TTC549 (cell line): ENCODE measurements at regions not wholly inside any gene's neighbourhood (a gene's known extent, or its start where the extent isn't known, plus 50 kb on each side); places are given as distances from the start of the nearest gene placed in this dataset.

ENCODE experiments used
- FAIRE-seq: peaks from 2 replicates; lab custom pipeline; 2012; peaks lifted over from hg19 to GRCh38; lab: Jason Lieb, UNC

DNA sequence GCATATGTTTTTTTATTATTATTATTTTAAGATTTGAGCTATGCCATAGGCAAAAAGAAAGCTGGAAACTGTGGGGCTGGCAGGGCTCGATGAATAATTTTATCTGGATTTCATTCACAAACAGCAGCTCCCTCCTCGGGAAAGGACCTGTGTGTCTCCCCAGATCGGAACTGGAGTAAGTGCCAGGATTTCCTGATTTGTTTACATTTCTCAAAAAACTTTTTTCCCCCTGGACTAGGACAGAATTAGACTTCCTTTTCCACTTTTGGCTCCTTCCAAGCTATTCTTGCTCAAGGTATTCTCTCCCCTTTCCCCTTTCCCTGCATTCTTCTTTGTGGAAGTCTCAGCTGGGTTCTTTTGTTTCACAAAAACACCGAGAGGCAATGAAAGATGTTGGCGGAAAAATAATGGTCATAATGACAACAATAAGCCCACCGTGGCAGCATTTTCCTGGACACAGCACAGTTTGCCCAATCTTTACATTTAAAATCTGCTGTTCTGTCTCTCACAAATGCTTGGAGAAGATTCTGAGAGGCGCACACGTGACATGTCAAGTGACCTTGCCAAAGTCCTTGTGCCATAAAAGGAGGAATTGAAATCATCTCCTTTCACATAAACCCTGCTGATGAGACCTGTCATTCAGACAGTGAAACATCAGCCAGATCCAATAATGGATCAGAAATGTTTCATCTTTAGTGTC is 85.8 kb upstream of the PREP start:
- peak; percentile 9 for FAIRE-seq

GRCh38 chr6:105487040-105487790 is 84.3 kb upstream of the PREP start:
- FAIRE-seq: no peak

GRCh38 chr6:105485456-105485855 is 82.6 kb upstream of the PREP start:
- peak; percentile 9 for FAIRE-seq

GRCh38 chr6:105484238-105485161 is 81.6 kb upstream of the PREP start:
- peak; percentile 77 for FAIRE-seq

GRCh38 chr6:105483492-105483891 is 80.6 kb upstream of the PREP start:
- FAIRE-seq: no peak

- peak; percentile 69 for FAIRE-seq
Measured at GRCh38 chr6:105482921-105483320, 80.0 kb upstream of the PREP start.

DNA sequence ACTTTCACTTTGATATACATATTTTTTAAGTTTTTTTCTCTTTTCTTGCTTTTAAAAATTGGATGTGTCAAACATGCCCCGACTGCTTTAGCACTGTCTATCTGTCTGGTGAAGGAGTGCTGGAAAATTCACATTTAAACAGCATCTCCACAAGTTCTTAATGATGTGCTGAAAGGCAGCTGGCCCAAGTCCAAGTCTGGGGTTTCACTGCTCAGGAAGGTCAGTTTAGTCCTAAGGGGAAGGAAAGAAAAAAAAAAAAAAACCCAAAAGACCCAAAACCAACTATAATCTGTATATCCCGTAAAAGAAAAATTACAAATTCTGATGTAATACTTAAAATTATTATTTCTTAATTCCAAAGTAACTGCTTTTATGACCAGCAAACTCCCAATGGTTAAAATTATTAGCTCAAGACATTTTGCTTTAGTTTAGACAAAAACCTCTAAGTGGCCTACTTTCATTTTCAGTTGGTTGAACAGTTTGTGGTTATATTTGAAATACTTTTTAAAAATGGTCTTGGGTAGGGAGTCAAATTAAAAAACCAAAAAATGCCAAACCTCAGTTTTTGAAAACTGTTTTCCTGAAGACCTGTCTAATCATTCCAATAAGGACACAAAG is 79.5 kb upstream of the PREP start:
- FAIRE-seq: peak; percentile 28

DNA sequence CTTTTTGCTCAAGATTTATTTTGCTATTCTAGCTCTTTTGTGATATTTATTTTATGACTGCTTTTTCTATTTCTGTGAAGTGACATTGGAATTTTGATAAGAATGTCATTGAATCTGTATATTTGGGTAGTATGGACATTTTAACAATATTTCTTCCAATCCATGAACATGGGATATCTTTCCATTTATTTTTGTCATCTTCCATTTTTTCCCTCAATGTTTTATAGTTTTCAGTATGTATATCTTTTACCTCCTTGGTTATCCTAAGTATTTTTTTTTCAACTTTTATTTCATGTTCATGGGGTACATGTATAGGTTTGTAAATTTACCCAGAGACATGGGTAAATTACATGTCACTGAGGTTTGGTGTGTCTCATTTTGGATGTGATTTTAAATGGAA is 74.1 kb upstream of the PREP start:
- FAIRE-seq: no peak

- no peak for FAIRE-seq
Measured at GRCh38 chr6:105474234-105474633, 71.4 kb upstream of the PREP start.

DNA sequence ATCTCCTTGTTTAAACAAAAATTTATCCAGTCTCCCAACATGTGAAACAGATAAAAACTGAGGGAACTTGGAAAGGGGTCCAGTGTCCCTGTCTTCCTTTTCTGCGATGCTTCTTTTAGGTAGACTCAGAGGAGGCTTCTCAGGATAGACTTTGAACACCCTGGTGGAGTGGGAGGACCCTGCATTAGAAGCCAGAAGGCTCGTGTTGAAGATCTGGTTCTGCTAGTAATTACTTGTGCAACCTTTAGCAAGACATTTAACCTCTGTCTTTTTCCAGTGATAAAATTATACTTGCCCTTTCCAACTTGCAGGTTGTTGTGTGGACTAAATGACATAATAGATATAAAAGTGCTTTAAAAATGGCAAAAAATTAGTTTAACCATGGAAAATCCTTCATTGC is 67.1 kb upstream of the PREP start:
- FAIRE-seq: no peak

DNA sequence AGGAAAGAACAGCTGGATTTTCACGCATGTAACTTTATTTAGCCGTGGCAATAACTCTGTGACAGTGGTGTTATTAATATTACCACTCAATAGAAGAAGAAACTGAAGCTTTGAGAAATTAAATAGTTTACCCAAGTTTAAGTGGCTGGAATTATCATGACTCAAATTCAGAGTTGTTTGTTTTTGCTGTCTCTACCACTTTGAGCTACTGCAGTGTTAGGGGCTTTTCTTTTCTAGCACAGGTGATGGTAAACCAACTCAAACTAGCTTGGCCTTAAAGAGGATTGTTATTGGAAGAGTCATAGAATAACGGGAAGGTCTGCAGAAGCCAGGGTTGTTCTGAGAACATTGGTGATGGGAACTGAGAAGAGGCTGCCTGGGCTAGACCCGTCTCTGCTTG is 66.0 kb upstream of the PREP start:
- no peak for FAIRE-seq

DNA sequence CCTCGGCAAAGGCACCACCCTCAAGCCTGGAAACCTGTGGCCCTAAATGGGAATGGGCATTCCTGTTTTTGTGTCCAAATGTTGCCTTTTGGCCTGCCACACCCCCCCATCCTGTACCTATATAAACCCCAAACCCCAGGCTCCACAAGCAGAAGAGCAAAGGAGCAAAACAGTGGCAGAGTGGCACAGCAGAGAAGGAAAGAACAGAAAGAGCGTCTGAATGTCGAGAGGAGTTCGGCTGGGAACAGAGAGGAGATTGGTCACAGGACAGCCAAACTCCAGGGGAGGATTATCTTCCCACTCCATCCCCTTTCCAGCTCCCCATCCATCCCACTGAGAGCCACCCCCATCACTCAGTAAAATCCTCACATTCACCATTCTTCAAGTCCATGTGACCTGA is 58.0 kb upstream of the PREP start:
- FAIRE-seq: no peak

DNA sequence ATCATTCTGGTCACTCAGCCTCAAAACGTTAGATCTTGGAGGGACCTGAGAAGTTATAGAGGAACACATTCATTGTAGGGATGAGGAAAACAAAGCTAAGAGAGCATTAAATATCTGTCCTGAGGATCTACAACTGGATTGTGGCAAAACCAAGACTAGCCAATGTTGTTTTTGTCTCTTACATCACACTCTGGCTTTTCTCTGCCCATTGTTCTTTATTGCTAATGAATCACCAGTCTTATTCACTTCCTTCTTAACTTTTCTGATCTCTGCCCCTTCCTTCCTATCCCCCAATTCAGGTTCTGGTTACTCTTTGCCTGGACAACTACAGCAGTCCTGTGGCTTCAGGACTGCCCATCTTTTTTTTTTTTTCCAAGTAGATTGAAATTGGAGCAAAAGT is 57.0 kb upstream of the PREP start:
- FAIRE-seq: no peak

GRCh38 chr6:105459049-105459448 is 56.2 kb upstream of the PREP start:
- no peak for FAIRE-seq

DNA sequence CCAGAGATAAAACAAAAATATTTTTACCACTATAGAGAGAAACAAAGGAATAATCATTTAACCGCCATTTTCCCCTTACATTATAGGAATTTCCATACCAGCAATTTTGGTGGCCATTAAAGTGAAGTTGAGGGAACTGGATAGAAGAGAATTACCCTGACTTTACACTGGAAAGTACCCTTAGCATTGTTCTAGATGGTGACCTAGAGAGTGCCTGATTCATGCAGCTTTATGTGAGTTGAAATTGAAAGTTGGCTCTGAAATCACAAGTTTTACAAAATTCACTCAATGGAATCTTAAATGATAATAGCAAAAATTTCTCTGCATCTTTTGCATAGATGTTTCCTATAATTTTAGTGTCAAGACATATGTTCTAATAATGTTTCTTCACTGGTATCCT is 55.7 kb upstream of the PREP start:
- FAIRE-seq: no peak

- no peak for FAIRE-seq
Measured at GRCh38 chr6:105458084-105458483, 55.2 kb upstream of the PREP start.

DNA sequence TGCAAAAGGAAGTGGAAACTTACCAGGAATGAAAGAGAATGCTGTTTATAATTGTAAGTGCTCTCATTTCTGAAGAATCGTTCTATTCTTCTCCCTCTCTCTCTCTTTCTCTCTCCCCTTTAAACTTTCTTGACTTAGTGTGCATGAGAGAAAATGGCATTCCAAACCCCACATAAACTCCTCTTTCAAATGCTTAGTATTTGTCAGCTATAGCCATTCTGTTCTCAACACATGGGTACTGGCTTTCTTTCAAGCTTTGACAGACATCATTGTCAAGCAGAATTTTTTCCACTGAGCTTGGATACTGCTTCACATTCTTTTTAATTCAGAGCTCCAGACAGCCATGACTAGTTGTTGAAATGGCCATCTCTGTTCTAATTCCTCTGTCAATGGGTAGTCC is 51.1 kb upstream of the PREP start:
- no peak for FAIRE-seq

DNA sequence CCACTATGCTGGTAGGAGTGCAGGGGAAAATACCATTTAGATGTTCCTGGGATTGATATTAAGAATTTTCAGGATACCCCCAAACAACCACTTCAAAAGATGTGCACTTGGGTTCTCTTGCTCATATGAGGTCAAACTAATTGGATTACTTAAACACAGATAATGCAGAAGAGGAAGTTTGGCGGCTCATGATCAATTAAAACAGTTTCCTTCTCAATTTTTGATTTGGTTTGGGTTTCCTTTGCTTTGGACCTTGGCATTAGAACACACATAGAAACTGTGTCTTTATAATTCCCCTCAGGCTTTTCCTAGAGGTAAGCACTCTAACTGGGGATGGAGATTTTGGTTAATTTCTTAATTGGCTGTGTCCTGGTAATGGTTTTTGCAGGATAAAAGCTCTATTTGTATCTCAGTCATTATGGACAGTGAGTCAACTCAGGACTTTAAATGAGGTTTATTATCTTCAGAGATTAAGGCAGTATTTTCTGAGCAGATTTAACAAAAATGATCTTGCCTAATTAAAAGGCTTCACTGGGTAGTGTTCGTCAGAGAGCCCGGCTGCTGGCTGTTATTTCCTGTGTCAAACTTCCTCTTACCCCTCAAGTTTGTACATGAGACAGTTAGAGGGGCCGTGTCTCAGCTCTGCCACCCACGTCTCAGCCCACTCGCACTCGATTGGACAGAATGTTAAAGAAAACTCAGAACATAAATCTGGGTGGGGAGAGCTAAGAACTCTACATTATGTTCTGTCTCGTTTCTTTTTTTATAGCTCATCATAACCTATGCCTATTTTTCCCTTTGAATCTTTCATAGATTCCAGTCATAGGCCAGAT is 50.3 kb upstream of the PREP start:
- no peak for FAIRE-seq
